IMR-90 (cell line): ENCODE measurements at regions not wholly inside any gene's neighbourhood (a gene's known extent, or its start where the extent isn't known, plus 50 kb on each side); places are given as distances from the start of the nearest gene placed in this dataset.

Source experiments
- ATAC-seq: fragments of 200-7000 bp; cut with Tn5 transposase; 2 replicates; pipeline ENCODE4 v1.9.1; 2020; ENCODE audit warnings: low read depth, mild to moderate bottlenecking, moderate library complexity
- BruUV-seq: library from RNA; stranded (reverse); fragments of 400-500 nt; replicated peaks from 2 replicates; lab custom pipeline; 2021; lab: Mats Ljungman, UMichigan
- CTCF ChIA-PET: fragments of 300-600 bp; formaldehyde crosslinking; extraction: SDS; loops from one replicate; lab custom pipeline; 2021; ENCODE audit warnings: antibody characterized with exemption; lab: Yijun Ruan, JAX
- POLR2A ChIA-PET: fragments of 300-600 bp; sonication (Branson Sonifier 250); formaldehyde crosslinking; loops from one replicate; lab custom pipeline; 2022; ENCODE audit warnings: antibody characterized with exemption; ENCODE audit not compliant: unreplicated experiment; lab: Charles Lee
- DNase-seq: peaks from one replicate; pipeline ENCODE4 v3.0.0; 2013
- H2AFZ ChIP-seq: replicated peaks from 2 replicates; pipeline ENCODE3; 2013; ENCODE audit warnings: low read length, mild to moderate bottlenecking; ENCODE audit not compliant: poor library complexity
- H2AK5ac ChIP-seq: 2 replicates; pipeline ENCODE4 v1.6.1; 2013; ENCODE audit warnings: low read depth, low read length, inconsistent platforms
- H2AK9ac ChIP-seq: replicated peaks from 2 replicates; pipeline ENCODE3; 2013; ENCODE audit warnings: mild to moderate bottlenecking, low read depth, low read length, moderate library complexity; ENCODE audit not compliant: poor library complexity
- H2BK120ac ChIP-seq: 2 replicates; pipeline ENCODE4 v1.6.1; 2013; ENCODE audit warnings: low read depth, low read length, inconsistent platforms
- H2BK15ac ChIP-seq: 3 replicates; pipeline ENCODE4 v1.6.1; 2013; ENCODE audit warnings: low read depth, low read length, inconsistent platforms
- H2BK20ac ChIP-seq: 2 replicates; pipeline ENCODE4 v1.6.1; 2013; ENCODE audit warnings: low read depth, mild to moderate bottlenecking, inconsistent platforms, low read length, moderate library complexity
- H2BK5ac ChIP-seq: 2 replicates; pipeline ENCODE4 v1.6.1; 2013; ENCODE audit warnings: mild to moderate bottlenecking, low read depth, low read length, inconsistent platforms; ENCODE audit not compliant: poor library complexity, severe bottlenecking
- H3K14ac ChIP-seq: replicated peaks from 2 replicates; pipeline ENCODE4 v1.6.1; 2013; ENCODE audit warnings: low read depth, low read length, inconsistent platforms
- H3K18ac ChIP-seq: 2 replicates; pipeline ENCODE4 v1.6.1; 2013; ENCODE audit warnings: low read depth, low read length, control low read depth
- H3K23ac ChIP-seq: 2 replicates; pipeline ENCODE4 v1.6.1; 2013; ENCODE audit warnings: low read depth, low read length, inconsistent platforms
- H3K27ac ChIP-seq: 2 replicates; pipeline ENCODE4 v1.5.1; 2013; ENCODE audit warnings: mild to moderate bottlenecking, control low read depth, low read length; ENCODE audit not compliant: insufficient read depth
- H3K27me3 ChIP-seq: 2 replicates; pipeline ENCODE4 v1.6.1; 2013; ENCODE audit warnings: low read length; ENCODE audit not compliant: control insufficient read depth, insufficient read depth
- H3K36me3 ChIP-seq: 2 replicates; pipeline ENCODE4 v1.6.1; 2013; ENCODE audit warnings: low read length, mixed read lengths; ENCODE audit not compliant: control insufficient read depth, insufficient read depth
- H3K4ac ChIP-seq: 2 replicates; pipeline ENCODE4 v1.6.1; 2013; ENCODE audit warnings: low read depth, low read length, inconsistent platforms
- H3K4me1 ChIP-seq: 2 replicates; pipeline ENCODE4 v1.6.1; 2013; ENCODE audit warnings: low read length, mixed read lengths; ENCODE audit not compliant: control insufficient read depth, insufficient read depth
- H3K4me2 ChIP-seq: 2 replicates; pipeline ENCODE4 v1.6.1; 2013; ENCODE audit warnings: low read depth, mild to moderate bottlenecking, control low read depth, low read length, moderate library complexity
- H3K4me3 ChIP-seq: 2 replicates; pipeline ENCODE4 v1.5.1; 2013; ENCODE audit warnings: low read depth, mild to moderate bottlenecking, control low read depth, low read length, moderate library complexity; ENCODE audit not compliant: insufficient read depth
- H3K56ac ChIP-seq: 2 replicates; pipeline ENCODE4 v1.6.1; 2013; ENCODE audit warnings: low read length, inconsistent platforms; ENCODE audit not compliant: insufficient read depth; ENCODE audit errors: extremely low read depth
- H3K79me1 ChIP-seq, 2 experiments: 2 replicates each; pipeline ENCODE4 v1.6.1; 2013; ENCODE audit warnings: low read length in 2 of 2, inconsistent platforms in 1 of 2, low read depth in 1 of 2
- H3K9ac ChIP-seq: 2 replicates; pipeline ENCODE4 v1.6.1; 2013; ENCODE audit warnings: low read depth, low read length, control low read depth
- H3K9me1 ChIP-seq: 2 replicates; pipeline ENCODE4 v1.6.1; 2013; ENCODE audit warnings: low read length, inconsistent platforms; ENCODE audit not compliant: insufficient read depth
- H3K9me3 ChIP-seq: 2 replicates; pipeline ENCODE4 v1.6.1; 2013; ENCODE audit warnings: low read length; ENCODE audit not compliant: control insufficient read depth, insufficient read depth
- H4K20me1 ChIP-seq: 2 replicates; pipeline ENCODE4 v1.6.1; 2013; ENCODE audit warnings: low read length, inconsistent platforms; ENCODE audit not compliant: insufficient read depth
- H4K5ac ChIP-seq: 2 replicates; pipeline ENCODE4 v1.6.1; 2013; ENCODE audit warnings: mild to moderate bottlenecking, low read depth, low read length, control low read depth
- H4K8ac ChIP-seq, 2 experiments: 2 replicates each; pipeline ENCODE4 v1.6.1; 2013; ENCODE audit warnings: low read depth in 2 of 2, low read length in 2 of 2, control low read depth in 1 of 2, inconsistent platforms in 1 of 2
- H4K91ac ChIP-seq: 2 replicates; pipeline ENCODE4 v1.6.1; 2013; ENCODE audit warnings: low read depth, low read length, inconsistent platforms; ENCODE audit not compliant: insufficient read depth
- BHLHE40 ChIP-seq: fragments of 150-350 bp; IDR thresholded peaks from 2 replicates; pipeline ENCODE4 v1.6.1; 2016; ENCODE audit warnings: mild to moderate bottlenecking, low read depth, low read length
- CEBPB ChIP-seq: IDR thresholded peaks from 2 replicates; pipeline ENCODE4 v1.6.1; 2012; ENCODE audit warnings: low read depth, low read length, improper control_type of control experiment
- CHD1 ChIP-seq: IDR thresholded peaks from 2 replicates; pipeline ENCODE4 v1.6.1; 2012; ENCODE audit warnings: low read depth, low read length, improper control_type of control experiment
- CTCF ChIP-seq: conservative IDR thresholded peaks from 2 replicates; pipeline ENCODE4 v1.5.1; 2012; ENCODE audit warnings: mild to moderate bottlenecking, low read depth, low read length, improper control_type of control experiment
- FOS ChIP-seq: fragments of 150-350 bp; IDR thresholded peaks from 2 replicates; pipeline ENCODE4 v1.6.1; 2016; ENCODE audit warnings: low read depth, low read length
- MAFK ChIP-seq: IDR thresholded peaks from 2 replicates; pipeline ENCODE4 v1.6.1; 2012; ENCODE audit warnings: low read depth, low read length, improper control_type of control experiment
- MAZ ChIP-seq: IDR thresholded peaks from 2 replicates; pipeline ENCODE4 v1.6.1; 2012; ENCODE audit warnings: low read depth, mild to moderate bottlenecking, low read length, improper control_type of control experiment, moderate library complexity, borderline replicate concordance
- MXI1 ChIP-seq: IDR thresholded peaks from 2 replicates; pipeline ENCODE4 v1.6.1; 2012; ENCODE audit warnings: low read depth, mild to moderate bottlenecking, low read length, moderate library complexity, borderline replicate concordance
- POLR2A ChIP-seq: IDR thresholded peaks from 2 replicates; pipeline ENCODE4 v1.6.1; 2012; ENCODE audit warnings: mild to moderate bottlenecking, low read depth, low read length
- RAD21 ChIP-seq: IDR thresholded peaks from 2 replicates; pipeline ENCODE4 v1.6.1; 2012; ENCODE audit warnings: low read length, improper control_type of control experiment
- RFX5 ChIP-seq: IDR thresholded peaks from 2 replicates; pipeline ENCODE4 v1.8.0; 2012; ENCODE audit warnings: low read depth, mild to moderate bottlenecking, low read length, moderate library complexity
- SMC3 ChIP-seq: fragments of 150-350 bp; IDR thresholded peaks from 2 replicates; pipeline ENCODE4 v1.6.1; 2016; ENCODE audit warnings: low read depth, mild to moderate bottlenecking, antibody characterized with exemption, low read length, moderate library complexity
- WGBS, 2 experiments: methylation state at CpG; one replicate each; pipeline versions ENCODE4 v1.1.5 to v1.1.7; 2013; ENCODE audit warnings: missing lambda C conversion rate in 2 of 2; ENCODE audit not compliant: insufficient read length in 1 of 2; ENCODE audit errors: extremely low coverage in 2 of 2; 5-methylcytosine and 5-hydroxymethylcytosine counted together
- dilution Hi-C: fragments of 300-500 bp; cut with HindIII; formaldehyde crosslinking; loops from one replicate; pipeline ENCODE4 v1.14.3; 2018; ENCODE audit warnings: low sequenced_read_pairs; ENCODE audit not compliant: unreplicated experiment
- in situ Hi-C: fragments of 300-500 bp; cut with MboI; formaldehyde crosslinking; loops from 3 replicates; pipeline ENCODE4 v1.14.3; 2019; ENCODE audit warnings: low sequenced_read_pairs, inconsistent platforms, mixed read lengths
- intact Hi-C: fragments of 100-400 bp; cut with micrococcal nuclease; formaldehyde crosslinking; loops from 2 replicates; pipeline ENCODE4 v1.10.0; 2022
- TF ChIP-seq, protein P1 (sequence below): fragments of 150-350 bp; IDR thresholded peaks from 2 replicates; pipeline ENCODE4 v1.6.1; 2016; ENCODE audit warnings: low read depth, mild to moderate bottlenecking, low read length, moderate library complexity, borderline replicate concordance

- H3K56ac ChIP-seq: no peak overlapping the region
- H3K4ac ChIP-seq: no peak overlapping the region
- peaks cover 5% of the 10 kb centered on the region for H3K27me3 ChIP-seq
- no peaks in the 10 kb centered on the region for H3K9me1 ChIP-seq
- no peak overlapping the region for H3K9ac ChIP-seq
- TF ChIP-seq SMC3 (no peak), MAFK (no peak), MAZ (no peak), CEBPB (no peak), BHLHE40 (no peak), MXI1 (no peak), CHD1 (no peak), RAD21 (no peak), RFX5 (no peak), CTCF (no peak), FOS (no peak), POLR2A (no peak)
- TF ChIP-seq, protein P1, sequence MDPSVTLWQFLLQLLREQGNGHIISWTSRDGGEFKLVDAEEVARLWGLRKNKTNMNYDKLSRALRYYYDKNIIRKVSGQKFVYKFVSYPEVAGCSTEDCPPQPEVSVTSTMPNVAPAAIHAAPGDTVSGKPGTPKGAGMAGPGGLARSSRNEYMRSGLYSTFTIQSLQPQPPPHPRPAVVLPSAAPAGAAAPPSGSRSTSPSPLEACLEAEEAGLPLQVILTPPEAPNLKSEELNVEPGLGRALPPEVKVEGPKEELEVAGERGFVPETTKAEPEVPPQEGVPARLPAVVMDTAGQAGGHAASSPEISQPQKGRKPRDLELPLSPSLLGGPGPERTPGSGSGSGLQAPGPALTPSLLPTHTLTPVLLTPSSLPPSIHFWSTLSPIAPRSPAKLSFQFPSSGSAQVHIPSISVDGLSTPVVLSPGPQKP: no peak
- H3K27ac ChIP-seq: no peak overlapping the region
- H4K20me1 ChIP-seq: no peaks in the 10 kb centered on the region
- intact Hi-C loops (no loop called here), dilution Hi-C loops (no loop called here), in situ Hi-C loops (no loop called here)
- ATAC-seq (no peak), DNase-seq (no peak)
- WGBS, 2 experiments: no CpG with 5 or more reads among the region's 1 CpG
- no peak overlapping the region for H3K4me2 ChIP-seq
- H3K4me1 ChIP-seq: no peaks in the 10 kb centered on the region
- no peak overlapping the region for H3K14ac ChIP-seq
- H2BK20ac ChIP-seq: no peak overlapping the region
- ChIA-PET POLR2A (no interaction called here), CTCF (no interaction called here)
- no peak overlapping the region for H2BK5ac ChIP-seq
- no peak overlapping the region for H2BK120ac ChIP-seq
- no peak overlapping the region for H2AK5ac ChIP-seq
- no peak overlapping the region for H4K91ac ChIP-seq
- no peak overlapping the region for H3K18ac ChIP-seq
- H4K8ac ChIP-seq: no peak overlapping the region
- no peak overlapping the region for H2AFZ ChIP-seq
- no peaks in the 10 kb centered on the region for H3K79me1 ChIP-seq
- no peaks in the 10 kb centered on the region for H3K36me3 ChIP-seq
- H2AK9ac ChIP-seq: no peak overlapping the region
- no peak overlapping the region for H3K4me3 ChIP-seq
- no peak overlapping the region for H4K5ac ChIP-seq
- H3K9me3 ChIP-seq: no peaks in the 10 kb centered on the region
- BruUV-seq: no TSS peak
- H3K23ac ChIP-seq: no peak overlapping the region
- H2BK15ac ChIP-seq: no peak overlapping the region
These were observed 450.3 kb downstream of the CD83 start for GRCh38 chr6:14567842-14568241.
